Osteocyte (in vitro differentiated cells): ENCODE measurements at regions not wholly inside any gene's neighbourhood (a gene's known extent, or its start where the extent isn't known, plus 50 kb on each side); places are given as distances from the start of the nearest gene placed in this dataset.

Experiments
- DNase-seq: peaks from one replicate; pipeline ENCODE4 v3.0.0; 2021; ENCODE audit warnings: mixed read lengths; ENCODE audit not compliant: unreplicated experiment; ENCODE audit errors: extremely low spot score
- H3K27ac Mint-ChIP-seq: one replicate; pipeline ENCODE4 v1.8.0; 2021; ENCODE audit warnings: mild to moderate bottlenecking, mixed read lengths; ENCODE audit not compliant: unreplicated experiment
- H3K27me3 Mint-ChIP-seq: one replicate; pipeline ENCODE4 v1.8.0; 2021; ENCODE audit warnings: mixed read lengths; ENCODE audit not compliant: unreplicated experiment
- H3K36me3 Mint-ChIP-seq: one replicate; pipeline ENCODE4 v1.8.0; 2021; ENCODE audit warnings: mixed read lengths; ENCODE audit not compliant: unreplicated experiment
- H3K4me1 Mint-ChIP-seq: one replicate; pipeline ENCODE4 v1.8.0; 2021; ENCODE audit warnings: mixed read lengths; ENCODE audit not compliant: unreplicated experiment
- H3K4me3 Mint-ChIP-seq: one replicate; pipeline ENCODE4 v1.8.0; 2021; ENCODE audit warnings: mild to moderate bottlenecking, moderate library complexity, mixed read lengths; ENCODE audit not compliant: unreplicated experiment
- H3K9me3 Mint-ChIP-seq: one replicate; pipeline ENCODE4 v1.8.0; 2021; ENCODE audit warnings: mixed read lengths; ENCODE audit not compliant: unreplicated experiment
- TF ChIP-seq, protein P1 (sequence below): fragments of 200-600 bp; sonication (generic); IDR thresholded peaks from 2 replicates; pipeline ENCODE4 v1.5.0; 2021; ENCODE audit warnings: antibody characterized with exemption, mild to moderate bottlenecking, moderate library complexity

DNA sequence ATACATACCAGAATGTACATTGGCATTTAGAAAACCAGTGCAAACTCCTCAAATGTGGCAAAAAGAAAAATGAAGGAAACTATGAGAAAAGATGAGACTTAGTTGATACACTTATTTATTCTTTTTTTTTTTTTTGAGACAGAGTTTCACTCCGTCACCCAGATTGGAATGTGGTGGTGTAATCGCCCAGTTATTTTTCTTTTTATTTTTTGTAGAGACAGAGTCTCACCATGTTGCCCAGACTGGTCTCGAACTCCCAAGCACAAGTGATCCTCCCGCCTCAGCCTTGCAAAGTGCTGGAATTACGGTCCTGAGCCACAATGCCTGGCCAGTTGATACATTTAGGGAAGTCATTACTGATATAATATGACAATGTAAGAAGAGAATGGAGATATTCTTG is 274.2 kb upstream of the LRATD1 start:
- no peak overlapping the region for H3K4me3 Mint-ChIP-seq
- H3K4me1 Mint-ChIP-seq, result no peaks in the 10 kb centered on the region
- TF ChIP-seq, protein P1, sequence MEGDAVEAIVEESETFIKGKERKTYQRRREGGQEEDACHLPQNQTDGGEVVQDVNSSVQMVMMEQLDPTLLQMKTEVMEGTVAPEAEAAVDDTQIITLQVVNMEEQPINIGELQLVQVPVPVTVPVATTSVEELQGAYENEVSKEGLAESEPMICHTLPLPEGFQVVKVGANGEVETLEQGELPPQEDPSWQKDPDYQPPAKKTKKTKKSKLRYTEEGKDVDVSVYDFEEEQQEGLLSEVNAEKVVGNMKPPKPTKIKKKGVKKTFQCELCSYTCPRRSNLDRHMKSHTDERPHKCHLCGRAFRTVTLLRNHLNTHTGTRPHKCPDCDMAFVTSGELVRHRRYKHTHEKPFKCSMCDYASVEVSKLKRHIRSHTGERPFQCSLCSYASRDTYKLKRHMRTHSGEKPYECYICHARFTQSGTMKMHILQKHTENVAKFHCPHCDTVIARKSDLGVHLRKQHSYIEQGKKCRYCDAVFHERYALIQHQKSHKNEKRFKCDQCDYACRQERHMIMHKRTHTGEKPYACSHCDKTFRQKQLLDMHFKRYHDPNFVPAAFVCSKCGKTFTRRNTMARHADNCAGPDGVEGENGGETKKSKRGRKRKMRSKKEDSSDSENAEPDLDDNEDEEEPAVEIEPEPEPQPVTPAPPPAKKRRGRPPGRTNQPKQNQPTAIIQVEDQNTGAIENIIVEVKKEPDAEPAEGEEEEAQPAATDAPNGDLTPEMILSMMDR, result no peak
- DNase-seq, result no peak
- peaks cover 4% of the 10 kb centered on the region for H3K9me3 Mint-ChIP-seq
- no peak overlapping the region for H3K27ac Mint-ChIP-seq
- no peaks in the 10 kb centered on the region for H3K27me3 Mint-ChIP-seq
- no peaks in the 10 kb centered on the region for H3K36me3 Mint-ChIP-seq

DNA sequence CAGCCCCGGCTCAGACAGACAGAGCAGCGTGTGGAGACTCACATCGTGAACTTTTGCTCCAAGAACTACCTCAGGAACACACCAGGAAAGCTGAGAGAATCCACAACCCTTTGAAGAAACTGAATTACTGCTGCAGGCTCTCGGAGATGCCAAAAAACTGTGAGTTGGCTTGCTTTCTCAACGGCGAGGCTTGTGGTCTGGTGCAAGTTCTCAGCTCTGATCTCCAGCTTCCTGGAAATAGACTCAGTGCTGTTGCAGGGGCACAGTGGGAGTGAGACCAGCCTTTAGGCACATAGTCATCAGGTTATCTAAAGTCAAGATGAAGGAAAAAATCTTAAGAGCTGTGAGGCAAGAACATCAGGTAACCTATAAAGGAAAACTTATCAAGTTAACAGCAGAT is 273.7 kb upstream of the LRATD1 start:
- Mint-ChIP-seq H3K27me3 (no peaks in the 10 kb centered on the region), H3K4me1 (no peaks in the 10 kb centered on the region), H3K36me3 (no peaks in the 10 kb centered on the region), H3K9me3 (peaks cover 4% of the 10 kb centered on the region), H3K4me3 (no peak overlapping the region), H3K27ac (no peak overlapping the region)
- DNase-seq, result no peak
- TF ChIP-seq, protein P1, result no peak

DNA sequence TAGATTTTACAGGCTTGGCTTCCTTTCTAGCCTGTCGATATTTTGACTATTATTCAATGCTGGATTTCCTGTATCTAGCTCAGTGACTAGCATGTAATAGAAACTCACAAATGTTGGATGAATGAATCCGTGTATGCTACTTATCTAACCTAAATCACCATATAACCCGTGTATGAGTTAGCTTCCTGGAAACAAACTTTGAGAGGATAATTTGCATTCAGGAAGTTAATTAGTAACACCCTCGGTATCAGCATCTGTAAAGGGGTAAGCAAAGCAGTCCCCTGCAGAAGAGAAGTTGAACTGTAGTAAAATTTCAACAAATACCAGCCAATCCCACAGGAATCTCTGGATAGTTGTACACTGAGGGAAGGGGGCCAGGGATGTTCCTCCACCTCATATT is 269.4 kb upstream of the LRATD1 start:
- no peak overlapping the region for H3K4me3 Mint-ChIP-seq
- H3K36me3 Mint-ChIP-seq, result no peaks in the 10 kb centered on the region
- no peak overlapping the region for H3K27ac Mint-ChIP-seq

DNA sequence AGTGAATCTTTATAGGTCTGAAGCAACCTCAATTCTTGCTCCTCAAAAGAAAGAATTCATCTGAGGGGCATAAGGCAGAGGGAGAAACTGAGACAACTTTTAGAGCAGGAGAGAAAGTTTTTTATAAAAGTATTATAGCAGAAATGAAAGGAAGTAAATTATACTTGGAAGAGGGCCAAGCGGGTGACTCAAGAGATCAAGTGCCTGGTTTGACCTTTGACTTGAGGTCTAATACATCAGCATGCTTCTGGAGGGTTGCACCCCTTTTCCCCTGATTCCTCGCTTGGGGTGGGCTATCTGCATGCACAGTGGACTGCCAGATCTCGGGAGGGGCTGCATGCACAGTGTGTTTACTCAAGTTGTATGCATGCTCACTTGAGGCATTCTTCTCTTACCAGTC is 268.5 kb upstream of the LRATD1 start:
- Mint-ChIP-seq H3K4me3 (no peak overlapping the region), H3K27ac (no peak overlapping the region), H3K27me3 (no peaks in the 10 kb centered on the region), H3K4me1 (no peaks in the 10 kb centered on the region), H3K36me3 (no peaks in the 10 kb centered on the region), H3K9me3 (peaks cover 14% of the 10 kb centered on the region)
- no peak for DNase-seq
- TF ChIP-seq, protein P1, result no peak

More for the DNA sequence above, 269.4 kb upstream of the LRATD1 start:
- no peak for DNase-seq
- TF ChIP-seq, protein P1, result no peak
- Mint-ChIP-seq H3K9me3 (peaks cover 14% of the 10 kb centered on the region), H3K27me3 (no peaks in the 10 kb centered on the region), H3K4me1 (no peaks in the 10 kb centered on the region)

DNA sequence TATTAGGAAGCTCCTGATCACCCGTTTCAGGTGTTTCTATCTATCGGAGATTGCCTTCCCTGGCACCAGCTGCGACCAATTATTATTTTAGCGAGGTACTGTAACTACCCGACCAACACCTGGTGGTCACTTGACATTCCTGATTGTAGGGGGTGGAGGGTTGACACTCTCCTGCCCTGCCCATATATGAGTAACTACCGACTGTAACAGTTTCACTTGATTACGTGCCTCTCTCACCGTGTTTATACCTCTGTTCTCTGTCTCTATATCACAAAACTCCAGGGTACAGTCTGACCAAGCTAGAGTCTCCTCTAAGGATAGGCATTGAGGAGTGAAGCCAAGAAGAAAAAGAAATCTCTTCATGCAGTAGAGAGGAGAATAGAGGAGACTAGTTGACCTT is 268.0 kb upstream of the LRATD1 start:
- TF ChIP-seq, protein P1, result no peak

More for the DNA sequence above, 268.0 kb upstream of the LRATD1 start:
- Mint-ChIP-seq H3K9me3 (peaks cover 14% of the 10 kb centered on the region), H3K27me3 (no peaks in the 10 kb centered on the region), H3K36me3 (no peaks in the 10 kb centered on the region), H3K4me1 (no peaks in the 10 kb centered on the region), H3K4me3 (no peak overlapping the region), H3K27ac (no peak overlapping the region)
- DNase-seq, result no peak
